GM12864 (cell line): ENCODE measurements at regions not wholly inside any gene's neighbourhood (a gene's known extent, or its start where the extent isn't known, plus 50 kb on each side); places are given as distances from the start of the nearest gene placed in this dataset.

ENCODE experiments used
- DNase-seq: peaks from one replicate; pipeline ENCODE4 v3.0.0-alpha.2; 2011; ENCODE audit warnings: low read depth
- H3K4me3 ChIP-seq: 2 replicates; pipeline ENCODE4 v1.5.1; 2011; ENCODE audit warnings: mild to moderate bottlenecking, low read depth, low read length, control low read depth
- TF ChIP-seq, protein P1 (sequence below): IDR thresholded peaks from 2 replicates; pipeline ENCODE4 v1.5.1; 2011; ENCODE audit warnings: low read depth, mild to moderate bottlenecking, moderate library complexity, low read length, control low read depth, inconsistent platforms; ENCODE audit errors: missing control alignments

DNA sequence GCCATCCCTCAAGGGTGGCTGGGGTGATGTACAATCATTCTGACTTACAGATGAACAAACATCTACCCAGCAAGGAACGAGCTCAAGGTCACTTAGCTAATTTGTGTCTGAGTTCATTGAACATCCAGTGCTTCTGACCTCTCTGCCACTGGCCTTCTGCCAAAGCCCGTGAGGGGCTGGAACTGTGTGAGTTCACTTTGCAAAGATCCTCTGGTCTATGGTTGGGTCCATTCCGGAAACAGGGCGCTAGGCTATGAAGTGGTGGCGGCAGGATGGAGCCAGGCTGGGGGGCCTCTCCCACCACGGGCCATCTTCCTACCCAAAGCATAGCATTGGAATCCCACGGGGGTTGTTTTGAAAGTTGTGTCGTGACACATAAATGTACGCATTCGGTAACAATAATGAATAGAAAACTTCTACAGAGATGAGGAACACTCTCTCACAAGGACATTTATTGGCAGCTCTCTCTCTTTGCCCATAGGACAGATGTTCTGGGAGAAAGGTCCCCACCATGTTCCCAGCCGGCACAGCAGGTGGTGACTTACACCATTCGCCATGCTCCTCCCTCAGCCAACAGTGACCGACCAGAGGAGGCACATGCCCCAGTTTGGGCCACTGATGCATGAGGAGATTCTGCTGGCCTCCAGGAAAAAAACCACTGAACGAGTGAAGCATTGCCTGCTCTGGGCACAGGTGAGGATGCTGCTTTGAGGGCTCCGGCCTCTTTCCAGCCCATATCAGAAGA is 214.7 kb upstream of the CHRNA7 start:
- TF ChIP-seq, protein P1, sequence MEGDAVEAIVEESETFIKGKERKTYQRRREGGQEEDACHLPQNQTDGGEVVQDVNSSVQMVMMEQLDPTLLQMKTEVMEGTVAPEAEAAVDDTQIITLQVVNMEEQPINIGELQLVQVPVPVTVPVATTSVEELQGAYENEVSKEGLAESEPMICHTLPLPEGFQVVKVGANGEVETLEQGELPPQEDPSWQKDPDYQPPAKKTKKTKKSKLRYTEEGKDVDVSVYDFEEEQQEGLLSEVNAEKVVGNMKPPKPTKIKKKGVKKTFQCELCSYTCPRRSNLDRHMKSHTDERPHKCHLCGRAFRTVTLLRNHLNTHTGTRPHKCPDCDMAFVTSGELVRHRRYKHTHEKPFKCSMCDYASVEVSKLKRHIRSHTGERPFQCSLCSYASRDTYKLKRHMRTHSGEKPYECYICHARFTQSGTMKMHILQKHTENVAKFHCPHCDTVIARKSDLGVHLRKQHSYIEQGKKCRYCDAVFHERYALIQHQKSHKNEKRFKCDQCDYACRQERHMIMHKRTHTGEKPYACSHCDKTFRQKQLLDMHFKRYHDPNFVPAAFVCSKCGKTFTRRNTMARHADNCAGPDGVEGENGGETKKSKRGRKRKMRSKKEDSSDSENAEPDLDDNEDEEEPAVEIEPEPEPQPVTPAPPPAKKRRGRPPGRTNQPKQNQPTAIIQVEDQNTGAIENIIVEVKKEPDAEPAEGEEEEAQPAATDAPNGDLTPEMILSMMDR = no peak
- DNase-seq = no peak
- H3K4me3 ChIP-seq = no peak overlapping the region

DNA sequence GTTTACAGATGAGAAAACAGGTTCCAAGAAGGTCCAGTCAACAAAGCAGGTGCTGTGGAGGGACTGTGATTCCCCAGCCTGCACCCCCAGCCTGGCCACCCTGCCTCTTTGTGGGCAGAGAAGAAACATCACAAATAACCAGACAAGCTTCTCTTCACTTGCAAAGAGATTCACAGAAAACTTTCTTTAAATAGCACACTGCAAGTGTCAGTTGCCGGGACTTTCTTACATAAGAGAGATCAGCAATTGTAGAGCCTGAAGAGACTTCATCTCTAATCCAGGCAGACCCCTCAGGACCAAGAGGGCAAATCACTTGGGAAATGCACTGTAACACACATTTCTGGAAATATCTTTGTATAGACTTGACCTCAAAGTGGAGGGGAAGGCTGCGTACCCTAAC is 207.9 kb upstream of the CHRNA7 start:
- no peak overlapping the region for H3K4me3 ChIP-seq
- TF ChIP-seq, protein P1 = no peak
- no peak for DNase-seq

DNA sequence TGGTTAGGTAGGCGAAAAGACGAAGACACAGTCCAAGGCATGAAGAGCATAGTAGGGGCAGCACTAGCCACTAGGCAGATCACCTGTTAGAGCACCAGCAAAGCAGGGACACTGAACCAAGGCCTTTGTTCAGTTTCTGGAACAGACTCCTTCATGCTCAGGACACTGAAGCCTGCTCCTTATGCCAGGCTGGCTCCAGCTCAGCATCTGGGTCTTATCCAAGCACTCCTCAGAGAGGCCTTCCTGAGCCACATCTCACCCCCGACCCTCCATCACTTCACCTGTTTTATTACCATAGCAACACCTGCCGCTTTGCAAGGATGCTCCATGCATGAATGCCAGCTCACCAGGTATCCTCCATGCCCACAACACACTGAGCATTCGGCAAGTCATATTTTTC is 206.3 kb upstream of the CHRNA7 start:
- DNase-seq = no peak
- TF ChIP-seq, protein P1 = no peak
- no peak overlapping the region for H3K4me3 ChIP-seq

DNA sequence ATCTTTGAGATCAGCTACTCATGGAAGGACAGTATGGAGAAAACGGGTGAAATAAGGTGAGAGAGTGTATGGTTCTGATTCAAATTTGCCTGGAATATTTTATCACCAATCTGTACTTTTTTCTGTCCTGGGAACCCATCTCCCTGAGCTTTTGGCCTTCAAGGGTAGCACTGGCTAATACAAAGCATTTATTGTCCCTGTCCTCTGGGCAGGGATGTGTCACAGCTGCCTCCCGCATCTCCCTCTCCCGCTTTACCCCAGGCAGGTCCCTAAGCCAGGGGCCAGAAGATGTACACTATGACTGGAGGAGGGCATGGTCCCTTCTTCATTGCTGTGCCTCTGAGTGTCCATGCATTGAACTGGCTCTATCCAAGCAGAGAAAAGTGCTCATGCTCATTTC is 201.7 kb upstream of the CHRNA7 start:
- H3K4me3 ChIP-seq = no peak overlapping the region
- DNase-seq = no peak
- TF ChIP-seq, protein P1 = no peak

DNA sequence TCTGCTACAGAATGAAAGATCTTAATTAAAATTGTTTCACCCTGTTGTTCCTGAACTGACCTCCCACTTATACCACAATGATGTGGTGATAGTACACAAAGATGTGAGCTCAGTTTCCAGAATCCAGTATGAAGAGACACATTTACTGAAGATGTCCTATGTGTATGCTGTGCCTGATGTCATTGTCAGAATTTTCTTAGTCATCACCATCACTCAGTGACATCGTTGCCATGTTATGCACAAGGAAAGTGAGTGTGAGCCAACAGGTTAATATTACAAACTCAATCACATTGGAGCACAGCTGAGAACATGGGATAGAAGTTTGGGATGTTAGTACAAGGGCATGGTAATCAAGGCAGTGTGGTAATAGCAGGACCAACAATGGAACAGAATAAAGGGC is 199.7 kb upstream of the CHRNA7 start:
- DNase-seq = no peak
- H3K4me3 ChIP-seq = no peak overlapping the region
- TF ChIP-seq, protein P1 = no peak

DNA sequence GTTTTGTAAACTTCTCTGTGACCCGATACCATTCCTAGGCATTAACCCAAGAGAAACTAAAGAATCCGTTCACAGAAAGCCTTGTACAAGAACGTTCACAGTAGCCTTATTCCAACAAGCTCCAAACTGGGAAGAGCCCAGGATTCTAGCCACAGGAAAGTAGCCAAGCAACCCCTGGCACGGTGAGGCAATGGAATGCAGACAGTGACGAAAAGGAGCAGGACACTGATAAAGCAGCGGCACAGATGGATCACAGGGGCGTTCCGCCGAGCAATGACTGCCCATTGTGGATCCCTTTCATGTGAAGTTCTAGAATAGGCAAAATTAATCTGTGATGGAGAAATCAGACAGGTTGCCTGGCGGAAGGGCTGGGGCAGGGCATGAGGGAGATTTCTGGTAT is 198.7 kb upstream of the CHRNA7 start:
- TF ChIP-seq, protein P1 = no peak
- no peak for DNase-seq
- H3K4me3 ChIP-seq = no peak overlapping the region

DNA sequence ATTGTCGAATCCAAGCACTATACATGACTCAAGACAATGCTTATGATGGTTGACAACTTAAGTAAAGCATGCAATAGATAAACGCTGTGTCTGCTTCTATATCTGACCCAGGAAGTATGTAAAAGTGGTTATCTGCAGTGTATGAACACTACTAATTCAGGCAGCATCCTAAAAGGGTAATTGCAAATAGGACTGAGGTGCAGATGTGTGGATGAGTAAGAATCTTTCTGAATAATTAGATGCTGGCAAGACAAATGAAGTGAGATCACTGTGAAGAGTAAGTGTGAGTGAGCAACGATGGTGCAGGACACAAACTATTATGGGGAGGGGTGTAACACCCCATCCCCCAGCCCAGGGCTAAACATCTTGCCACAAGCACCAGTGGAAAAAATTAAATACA is 195.7 kb upstream of the CHRNA7 start:
- no peak overlapping the region for H3K4me3 ChIP-seq
- DNase-seq = no peak
- TF ChIP-seq, protein P1 = no peak
